ENCODE measurements at regions not wholly inside any gene's neighbourhood (a gene's known extent, or its start where the extent isn't known, plus 50 kb on each side); places are given as distances from the start of the nearest gene placed in this dataset.
"Not testable (repeated sequence)": the region's sequence is repeated elsewhere in the genome, so short reads cannot be mapped to it uniquely, and the experiment has no call there.

DNA sequence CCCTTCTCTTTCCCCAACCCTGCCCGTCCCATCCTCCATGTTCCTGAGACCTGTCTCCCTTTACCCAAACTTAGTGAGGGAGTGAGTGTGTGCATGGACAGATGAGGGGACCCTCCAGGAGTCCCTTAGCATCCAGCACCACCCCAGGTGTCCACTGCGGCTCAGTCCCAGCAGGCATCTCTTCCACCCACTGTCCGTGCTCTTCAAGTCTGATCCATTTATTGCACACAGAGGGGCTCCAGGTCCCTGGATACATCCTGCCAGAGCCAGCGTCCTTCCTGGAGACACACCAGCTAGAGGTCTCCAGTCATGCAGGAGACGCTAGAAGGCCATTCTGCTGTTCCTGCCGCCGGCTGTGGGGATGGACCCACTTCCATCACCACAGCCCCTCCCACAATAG, 239.2 kb downstream of the ADGRD1 start:
- Mint-ChIP-seq H3K36me3 (no peaks in the 10 kb centered on the region), H3K9me3 (ENCODE audit: low read depth) (no peaks in the 10 kb centered on the region), H3K4me3 (no peak overlapping the region), H3K27ac (no peak overlapping the region), H3K4me1 (ENCODE audit: low read depth) (no peaks in the 10 kb centered on the region), H3K27me3 (no peaks in the 10 kb centered on the region)

GRCh38 chr12:131194166-131194565, 240.5 kb downstream of the ADGRD1 start:
- no peaks in the 10 kb centered on the region for H3K4me1 Mint-ChIP-seq (ENCODE audit: low read depth)
- no peaks in the 10 kb centered on the region for H3K27me3 Mint-ChIP-seq
- no peak overlapping the region for H3K4me3 Mint-ChIP-seq
- no peaks in the 10 kb centered on the region for H3K9me3 Mint-ChIP-seq (ENCODE audit: low read depth)
- H3K27ac Mint-ChIP-seq, result no peak overlapping the region
- H3K36me3 Mint-ChIP-seq, result no peaks in the 10 kb centered on the region

DNA sequence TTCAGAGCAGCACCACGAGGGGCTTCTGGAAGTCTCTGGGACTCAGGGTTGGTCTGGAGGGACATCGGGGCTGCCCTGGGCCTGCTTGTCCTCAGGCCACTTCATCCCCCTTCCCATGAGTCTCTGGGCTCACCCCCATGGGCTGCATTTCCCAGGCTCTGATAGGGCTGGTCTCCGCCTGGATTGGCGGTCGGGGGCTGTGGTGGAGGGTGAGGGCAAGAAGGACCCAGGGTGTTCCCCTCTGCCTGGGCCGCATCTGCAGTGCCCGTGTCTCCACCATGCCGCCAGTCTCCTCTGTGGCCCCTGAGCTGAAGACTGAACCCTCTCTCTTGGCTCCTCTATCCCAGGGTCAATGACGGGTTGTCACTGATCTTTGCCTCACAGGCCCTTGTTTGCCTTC, 242.1 kb downstream of the ADGRD1 start:
- Mint-ChIP-seq H3K9me3 (ENCODE audit: low read depth) (no peaks in the 10 kb centered on the region), H3K4me1 (ENCODE audit: low read depth) (no peaks in the 10 kb centered on the region), H3K4me3 (no peak overlapping the region), H3K27me3 (no peaks in the 10 kb centered on the region), H3K36me3 (no peaks in the 10 kb centered on the region), H3K27ac (no peak overlapping the region)

DNA sequence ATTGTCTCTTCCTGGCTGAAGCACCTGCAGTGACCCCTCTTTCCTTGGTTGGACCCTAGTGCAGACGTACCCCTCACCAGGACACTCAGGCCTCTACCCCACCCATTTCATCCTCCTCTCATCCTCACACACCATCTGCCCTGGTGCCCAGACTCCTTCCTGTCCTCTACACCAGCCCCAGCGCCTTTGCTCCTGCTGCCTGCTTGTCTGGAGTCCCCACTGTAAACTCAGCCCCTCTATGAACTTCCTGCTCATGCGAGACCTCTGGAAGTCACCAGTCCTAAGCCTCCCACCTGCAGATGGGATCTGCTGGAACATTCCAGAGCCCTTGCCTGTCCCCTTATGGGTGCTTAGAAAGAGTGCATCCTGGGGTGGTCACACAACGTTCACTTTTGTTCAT, 242.5 kb downstream of the ADGRD1 start:
- no peaks in the 10 kb centered on the region for H3K9me3 Mint-ChIP-seq (ENCODE audit: low read depth)
- no peaks in the 10 kb centered on the region for H3K27me3 Mint-ChIP-seq
- no peak overlapping the region for H3K27ac Mint-ChIP-seq

GRCh38 chr12:131197490-131197889, 243.8 kb downstream of the ADGRD1 start:
- Mint-ChIP-seq H3K36me3 (no peaks in the 10 kb centered on the region), H3K27me3 (no peaks in the 10 kb centered on the region), H3K4me3 (no peak overlapping the region), H3K4me1 (ENCODE audit: low read depth) (no peaks in the 10 kb centered on the region), H3K9me3 (ENCODE audit: low read depth) (no peaks in the 10 kb centered on the region), H3K27ac (no peak overlapping the region)

More for the DNA sequence above, 242.5 kb downstream of the ADGRD1 start:
- H3K4me1 Mint-ChIP-seq (ENCODE audit: low read depth), result no peaks in the 10 kb centered on the region
- no peaks in the 10 kb centered on the region for H3K36me3 Mint-ChIP-seq
- H3K4me3 Mint-ChIP-seq, result no peak overlapping the region

DNA sequence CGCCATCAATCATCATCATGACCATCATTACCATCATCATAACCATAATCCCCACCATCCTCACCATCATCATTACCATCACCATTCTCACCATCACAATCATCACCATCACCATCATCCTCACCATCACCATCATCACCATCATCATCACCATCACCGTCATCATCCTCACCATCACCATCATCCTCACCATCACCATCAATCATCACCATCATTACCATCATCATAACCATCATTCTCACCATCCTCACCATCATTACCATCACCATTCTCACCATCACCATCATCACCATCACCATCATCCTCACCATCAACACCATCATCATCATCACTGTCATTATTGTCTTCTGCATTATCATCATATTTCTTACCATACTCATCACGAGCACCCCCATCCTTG, 245.5 kb downstream of the ADGRD1 start:
- Mint-ChIP-seq H3K4me3 (no peak overlapping the region), H3K9me3 (ENCODE audit: low read depth) (no peaks in the 10 kb centered on the region), H3K4me1 (ENCODE audit: low read depth) (no peaks in the 10 kb centered on the region), H3K27me3 (no peaks in the 10 kb centered on the region), H3K27ac (no peak overlapping the region), H3K36me3 (no peaks in the 10 kb centered on the region)

DNA sequence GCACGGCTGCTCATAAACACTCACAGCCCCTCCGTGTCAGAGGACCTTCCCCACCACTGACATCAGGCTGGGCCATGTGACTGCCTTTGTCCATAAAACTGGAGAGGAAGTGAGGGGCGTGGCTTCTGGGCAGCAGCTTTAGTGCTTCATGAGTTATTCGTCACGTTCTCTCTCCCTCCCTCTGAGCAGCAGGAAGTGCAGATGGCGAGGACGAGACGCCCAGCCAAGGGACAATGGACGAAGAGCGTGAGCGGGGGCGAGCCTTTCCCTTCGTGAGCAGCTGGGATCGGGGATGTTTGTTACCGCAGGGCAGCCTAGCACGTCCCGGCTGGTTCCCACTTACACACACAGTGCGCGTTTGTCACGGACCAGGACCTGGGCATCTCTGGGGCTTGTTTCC, 248.2 kb downstream of the ADGRD1 start:
- H3K4me3 Mint-ChIP-seq; H3K9me3 Mint-ChIP-seq (ENCODE audit: low read depth); H3K36me3 Mint-ChIP-seq; H3K27me3 Mint-ChIP-seq; H3K27ac Mint-ChIP-seq; H3K4me1 Mint-ChIP-seq (ENCODE audit: low read depth): not testable (repeated sequence)

DNA sequence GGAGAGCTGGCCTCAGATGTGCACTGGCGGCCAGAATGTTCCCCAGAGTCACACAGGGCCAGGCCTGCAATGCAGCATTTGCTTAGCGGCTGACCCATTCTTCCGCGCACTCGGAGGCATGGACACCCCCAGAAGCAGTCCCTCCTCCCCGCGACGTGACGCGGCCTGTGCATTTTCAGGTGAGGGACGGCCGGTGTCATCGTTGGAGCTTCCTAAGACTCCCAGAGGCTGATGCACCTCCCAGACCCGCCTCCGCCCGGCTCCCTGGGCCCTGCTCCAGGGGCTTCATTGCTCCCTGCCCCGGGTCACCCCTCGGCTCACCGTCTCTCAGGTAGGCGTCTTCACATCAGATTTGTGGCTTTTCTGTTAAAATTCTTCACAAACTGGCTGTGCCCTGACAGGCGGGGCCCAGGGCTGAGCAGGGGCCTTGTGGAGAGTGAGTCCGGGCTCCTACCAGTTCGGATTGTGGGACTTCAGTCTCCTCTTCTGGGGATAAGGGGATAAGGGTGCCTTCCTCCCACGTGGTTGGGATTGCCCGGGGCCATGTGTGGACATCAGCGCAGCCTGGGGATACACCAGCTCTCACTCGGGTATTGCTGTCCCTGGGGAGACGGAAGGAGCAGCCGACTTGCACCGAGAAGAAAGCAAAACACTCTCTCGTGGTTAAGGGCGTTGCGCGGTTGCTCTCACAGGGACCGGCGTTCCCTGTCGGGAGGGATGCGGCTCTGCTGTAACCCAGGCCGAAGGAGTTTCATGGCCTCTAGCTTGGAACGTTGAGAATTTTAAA, 249.1 kb downstream of the ADGRD1 start:
- Mint-ChIP-seq H3K4me1 (ENCODE audit: low read depth) (no peaks in the 10 kb centered on the region), H3K27me3 (no peaks in the 10 kb centered on the region), H3K27ac (no peak overlapping the region), H3K4me3 (no peak overlapping the region), H3K36me3 (no peaks in the 10 kb centered on the region), H3K9me3 (ENCODE audit: low read depth) (no peaks in the 10 kb centered on the region)

- H3K9me3 Mint-ChIP-seq (ENCODE audit: low read depth), result no peaks in the 10 kb centered on the region
Measured at GRCh38 chr12:131203666-131204415, 250.1 kb downstream of the ADGRD1 start.

DNA sequence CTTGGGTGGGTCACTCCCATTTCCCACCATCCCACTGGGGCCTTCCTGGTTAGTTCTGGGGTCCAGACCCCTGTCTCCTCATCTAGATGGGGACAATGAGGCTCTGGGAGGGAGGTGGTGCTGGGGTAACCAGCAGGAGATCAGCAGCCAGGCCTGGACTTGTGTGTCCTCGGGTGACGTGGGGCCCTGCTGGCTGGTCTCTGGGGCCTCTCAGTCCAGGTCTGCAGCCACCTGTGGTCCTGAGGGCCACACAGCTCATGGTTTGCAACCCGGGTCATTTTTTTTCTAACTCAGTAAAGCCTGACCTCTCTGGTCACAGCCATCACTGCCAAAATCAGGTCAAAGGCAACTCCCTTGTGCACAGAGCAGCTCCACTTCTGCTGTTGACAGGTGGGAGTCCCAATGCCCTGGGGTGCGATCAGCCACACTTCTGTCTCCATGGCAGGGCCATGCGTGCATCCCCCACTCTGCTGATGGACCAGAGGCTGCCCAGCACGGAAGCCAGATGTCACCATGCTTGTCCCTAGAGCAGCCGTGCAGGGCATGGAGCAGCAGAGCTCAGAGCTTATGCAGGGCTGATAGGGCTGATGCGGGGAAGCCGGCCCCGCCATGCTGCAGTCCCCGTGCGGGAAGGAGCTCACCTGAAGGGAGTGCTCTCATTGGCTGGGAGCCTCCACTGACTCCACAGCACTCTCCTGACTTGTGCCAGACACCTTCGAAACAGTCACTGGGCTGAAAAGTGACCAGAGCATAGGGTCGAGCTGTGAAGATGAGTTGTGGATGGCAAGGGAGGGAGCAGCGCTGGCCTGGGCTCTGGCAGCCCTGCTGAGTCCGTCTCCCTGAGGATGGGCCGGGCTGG, 250.9 kb downstream of the ADGRD1 start:
- no peak overlapping the region for H3K27ac Mint-ChIP-seq
- no peak overlapping the region for H3K4me3 Mint-ChIP-seq
- no peaks in the 10 kb centered on the region for H3K27me3 Mint-ChIP-seq
- no peaks in the 10 kb centered on the region for H3K36me3 Mint-ChIP-seq
- peaks cover 5% of the 10 kb centered on the region for H3K4me1 Mint-ChIP-seq (ENCODE audit: low read depth)
- H3K9me3 Mint-ChIP-seq (ENCODE audit: low read depth), result no peaks in the 10 kb centered on the region

More at GRCh38 chr12:131203666-131204415, 250.1 kb downstream of the ADGRD1 start:
- Mint-ChIP-seq H3K4me1 (ENCODE audit: low read depth) (no peaks in the 10 kb centered on the region), H3K27ac (no peak overlapping the region), H3K36me3 (no peaks in the 10 kb centered on the region), H3K27me3 (no peaks in the 10 kb centered on the region), H3K4me3 (no peak overlapping the region)

- not testable (repeated sequence) for H3K36me3 Mint-ChIP-seq, H3K27ac Mint-ChIP-seq
Measured at GRCh38 chr12:131205275-131205933, 251.7 kb downstream of the ADGRD1 start.

GRCh38 chr12:131206630-131207299, 253.1 kb downstream of the ADGRD1 start:
- not testable (repeated sequence) for H3K36me3 Mint-ChIP-seq; H3K27me3 Mint-ChIP-seq; H3K27ac Mint-ChIP-seq; H3K4me3 Mint-ChIP-seq; H3K9me3 Mint-ChIP-seq (ENCODE audit: low read depth)
- peaks cover 14% of the 10 kb centered on the region for H3K4me1 Mint-ChIP-seq (ENCODE audit: low read depth)

More at GRCh38 chr12:131205275-131205933, 251.7 kb downstream of the ADGRD1 start:
- H3K4me1 Mint-ChIP-seq (ENCODE audit: low read depth); H3K4me3 Mint-ChIP-seq; H3K9me3 Mint-ChIP-seq (ENCODE audit: low read depth); H3K27me3 Mint-ChIP-seq: not testable (repeated sequence)

- H3K4me1 Mint-ChIP-seq (ENCODE audit: low read depth), result peaks cover 14% of the 10 kb centered on the region
- not testable (repeated sequence) for H3K4me3 Mint-ChIP-seq; H3K27me3 Mint-ChIP-seq; H3K27ac Mint-ChIP-seq; H3K9me3 Mint-ChIP-seq (ENCODE audit: low read depth); H3K36me3 Mint-ChIP-seq
Measured at GRCh38 chr12:131207300-131207660, 253.6 kb downstream of the ADGRD1 start.

GRCh38 chr12:131207841-131208240, 254.1 kb downstream of the ADGRD1 start:
- H3K27me3 Mint-ChIP-seq; H3K4me3 Mint-ChIP-seq; H3K36me3 Mint-ChIP-seq; H3K9me3 Mint-ChIP-seq (ENCODE audit: low read depth); H3K27ac Mint-ChIP-seq: not testable (repeated sequence)
- peaks cover 14% of the 10 kb centered on the region for H3K4me1 Mint-ChIP-seq (ENCODE audit: low read depth)

All from activated naive CD8-positive, alpha-beta T cell (primary cell).